GM10266 (cell line): ENCODE measurements at regions not wholly inside any gene's neighbourhood (a gene's known extent, or its start where the extent isn't known, plus 50 kb on each side); places are given as distances from the start of the nearest gene placed in this dataset.

Experiments
- DNase-seq: peaks from one replicate; pipeline ENCODE4 v3.0.0; 2012; ENCODE audit errors: extremely low spot score
- TF ChIP-seq, protein P1 (sequence below): IDR thresholded peaks from 2 replicates; pipeline ENCODE4 v1.5.1; 2012; ENCODE audit warnings: mild to moderate bottlenecking, low read depth; ENCODE audit not compliant: control insufficient read depth, insufficient read depth; ENCODE audit errors: missing control alignments

- TF ChIP-seq, protein P1, sequence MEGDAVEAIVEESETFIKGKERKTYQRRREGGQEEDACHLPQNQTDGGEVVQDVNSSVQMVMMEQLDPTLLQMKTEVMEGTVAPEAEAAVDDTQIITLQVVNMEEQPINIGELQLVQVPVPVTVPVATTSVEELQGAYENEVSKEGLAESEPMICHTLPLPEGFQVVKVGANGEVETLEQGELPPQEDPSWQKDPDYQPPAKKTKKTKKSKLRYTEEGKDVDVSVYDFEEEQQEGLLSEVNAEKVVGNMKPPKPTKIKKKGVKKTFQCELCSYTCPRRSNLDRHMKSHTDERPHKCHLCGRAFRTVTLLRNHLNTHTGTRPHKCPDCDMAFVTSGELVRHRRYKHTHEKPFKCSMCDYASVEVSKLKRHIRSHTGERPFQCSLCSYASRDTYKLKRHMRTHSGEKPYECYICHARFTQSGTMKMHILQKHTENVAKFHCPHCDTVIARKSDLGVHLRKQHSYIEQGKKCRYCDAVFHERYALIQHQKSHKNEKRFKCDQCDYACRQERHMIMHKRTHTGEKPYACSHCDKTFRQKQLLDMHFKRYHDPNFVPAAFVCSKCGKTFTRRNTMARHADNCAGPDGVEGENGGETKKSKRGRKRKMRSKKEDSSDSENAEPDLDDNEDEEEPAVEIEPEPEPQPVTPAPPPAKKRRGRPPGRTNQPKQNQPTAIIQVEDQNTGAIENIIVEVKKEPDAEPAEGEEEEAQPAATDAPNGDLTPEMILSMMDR = no peak
- DNase-seq = no peak
These were observed 344.4 kb upstream of the CADM1 start for GRCh38 chr11:115848611-115849010.

- TF ChIP-seq, protein P1 = no peak
- no peak for DNase-seq
These were observed 343.9 kb upstream of the CADM1 start for GRCh38 chr11:115848080-115848479.

- TF ChIP-seq, protein P1 = no peak
- DNase-seq = no peak
These were observed 341.7 kb upstream of the CADM1 start for GRCh38 chr11:115845872-115846271.

DNA sequence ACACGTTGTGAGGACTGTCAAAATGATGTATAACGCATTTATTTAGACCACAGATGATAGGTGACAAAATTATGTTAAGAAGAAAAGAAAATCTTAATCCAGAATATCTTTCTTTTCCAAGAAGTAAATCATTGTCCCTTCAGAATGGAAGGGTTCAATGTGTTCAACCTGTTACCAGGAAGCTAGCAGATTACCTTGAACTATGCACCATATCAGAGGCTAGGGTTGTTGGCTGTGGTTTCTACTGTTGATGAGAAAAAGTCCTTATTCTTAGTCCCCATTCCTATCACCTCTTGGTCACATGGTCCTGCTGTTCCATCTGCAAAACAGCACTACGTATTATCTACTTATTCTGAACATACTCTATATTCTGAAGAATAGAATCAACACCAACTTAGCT lies 339.5 kb upstream of the CADM1 start:
- TF ChIP-seq, protein P1 = no peak
- DNase-seq = no peak

DNA sequence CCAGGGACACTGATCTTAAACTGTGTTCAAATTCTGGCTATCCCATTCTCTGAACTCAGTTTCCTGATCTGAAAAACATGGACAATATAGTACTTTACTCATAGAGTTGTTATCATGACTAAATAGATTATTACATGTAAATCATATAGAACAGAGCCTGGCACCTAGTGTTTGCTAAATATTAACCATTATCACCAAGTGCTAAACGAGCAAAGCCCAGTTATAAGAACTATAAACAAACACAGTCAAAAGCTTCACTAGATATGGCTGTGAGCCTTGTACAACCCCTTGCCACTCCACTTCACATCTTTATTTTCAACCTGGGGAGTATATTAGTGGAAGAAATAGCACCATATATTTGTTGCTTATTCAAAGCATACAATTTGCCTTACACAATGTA lies 338.9 kb upstream of the CADM1 start:
- no peak for DNase-seq
- TF ChIP-seq, protein P1 = no peak

- TF ChIP-seq, protein P1 = no peak
These were observed 315.8 kb upstream of the CADM1 start for GRCh38 chr11:115820026-115820425.

GRCh38 chr11:115819014-115819413 lies 314.8 kb upstream of the CADM1 start:
- DNase-seq = no peak
- TF ChIP-seq, protein P1 = no peak

More at GRCh38 chr11:115820026-115820425, 315.8 kb upstream of the CADM1 start:
- no peak for DNase-seq
